Neural cell (in vitro differentiated cells): ENCODE measurements at regions not wholly inside any gene's neighbourhood (a gene's known extent, or its start where the extent isn't known, plus 50 kb on each side); places are given as distances from the start of the nearest gene placed in this dataset.
"Not testable (repeated sequence)": the region's sequence is repeated elsewhere in the genome, so short reads cannot be mapped to it uniquely, and the experiment has no call there.

Experiments used
- H2AFZ ChIP-seq: fragments of 200-600, 300-800 bp; sonication (generic), shearing (Covaris generic); 2 replicates; pipeline ENCODE4 v1.6.0; 2014; ENCODE audit warnings: low read depth, mild to moderate bottlenecking, antibody characterized with exemption, low read length, moderate library complexity
- H3F3A ChIP-seq: fragments of 200-600 bp; shearing (Covaris generic); 2 replicates; pipeline ENCODE4 v1.6.1; 2016; ENCODE audit warnings: mild to moderate bottlenecking, moderate library complexity, mixed read lengths, antibody characterized with exemption, low read length; ENCODE audit not compliant: insufficient read depth, poor library complexity, severe bottlenecking
- H3K27ac ChIP-seq: fragments of 200-600, 300-800 bp; sonication (generic), shearing (Covaris generic); 2 replicates; pipeline ENCODE4 v1.5.1; 2014; ENCODE audit warnings: mild to moderate bottlenecking, low read length, moderate library complexity
- H3K27me3 ChIP-seq: fragments of 300-800, 200-600 bp; sonication (generic), shearing (Covaris generic); 2 replicates; pipeline ENCODE4 v1.6.0; 2014; ENCODE audit warnings: mild to moderate bottlenecking, low read depth, low read length, moderate library complexity; ENCODE audit not compliant: insufficient read depth
- H3K36me3 ChIP-seq: fragments of 300-800, 200-600 bp; sonication (generic), shearing (Covaris generic); 2 replicates; pipeline ENCODE4 v1.5.1; 2014; ENCODE audit warnings: mild to moderate bottlenecking, antibody characterized with exemption, low read length, moderate library complexity; ENCODE audit not compliant: insufficient read depth
- H3K4me2 ChIP-seq: fragments of 300-800, 200-600 bp; sonication (generic), shearing (Covaris generic); 2 replicates; pipeline ENCODE4 v1.6.0; 2014; ENCODE audit warnings: mild to moderate bottlenecking, low read length
- H3K4me3 ChIP-seq: fragments of 300-800, 200-600 bp; sonication (generic), shearing (Covaris generic); 2 replicates; pipeline ENCODE4 v1.5.1; 2014; ENCODE audit warnings: mild to moderate bottlenecking, low read length, moderate library complexity
- H3K79me2 ChIP-seq: fragments of 200-600 bp; shearing (Covaris generic); replicated peaks from 2 replicates; pipeline ENCODE4 v1.6.0; 2014; ENCODE audit warnings: mild to moderate bottlenecking, low read length, moderate library complexity; ENCODE audit not compliant: insufficient read depth
- H3K9ac ChIP-seq: fragments of 300-800, 200-600 bp; sonication (generic), shearing (Covaris generic); 2 replicates; pipeline ENCODE4 v1.6.1; 2016; ENCODE audit warnings: mild to moderate bottlenecking, low read length, mixed read lengths
- H3K9me2 ChIP-seq: fragments of 200-600 bp; shearing (Covaris generic); 2 replicates; pipeline ENCODE4 v1.6.1; 2016; ENCODE audit warnings: mild to moderate bottlenecking, low read length, mixed read lengths; ENCODE audit not compliant: insufficient read depth
- H3K9me3 ChIP-seq: fragments of 200-600, 300-800 bp; sonication (generic), shearing (Covaris generic); 2 replicates; pipeline ENCODE4 v1.6.1; 2016; ENCODE audit warnings: mild to moderate bottlenecking, mixed run types, low read length, moderate library complexity, mixed read lengths
- H4K20me1 ChIP-seq: fragments of 200-600 bp; shearing (Covaris generic); 2 replicates; pipeline ENCODE4 v1.6.1; 2016; ENCODE audit warnings: mild to moderate bottlenecking, mixed run types; ENCODE audit not compliant: insufficient read depth
- EP300 ChIP-seq: fragments of 450-650 bp; conservative IDR thresholded peaks from 2 replicates; pipeline ENCODE4 v1.6.1; 2014; ENCODE audit warnings: antibody characterized with exemption, mild to moderate bottlenecking, moderate library complexity; ENCODE audit not compliant: poor library complexity, severe bottlenecking
- EZH2 ChIP-seq: fragments of 200-600, 300-800 bp; shearing (Covaris generic), sonication (generic); IDR thresholded peaks from 2 replicates; pipeline ENCODE4 v1.6.1; 2014; ENCODE audit warnings: antibody characterized with exemption, low read length, borderline replicate concordance, mild to moderate bottlenecking; ENCODE audit not compliant: insufficient read depth, poor library complexity, severe bottlenecking
- MXI1 ChIP-seq: fragments of 450-650 bp; conservative IDR thresholded peaks from 2 replicates; pipeline ENCODE4 v1.6.1; 2014; ENCODE audit warnings: antibody characterized with exemption, mild to moderate bottlenecking; ENCODE audit not compliant: poor library complexity, severe bottlenecking
- POLR2AphosphoS5 ChIP-seq: IDR thresholded peaks from 2 replicates; pipeline ENCODE4 v1.6.1; 2012
- RAD21 ChIP-seq: fragments of 450-650 bp; conservative IDR thresholded peaks from 2 replicates; pipeline ENCODE4 v1.6.1; 2014; ENCODE audit warnings: antibody characterized with exemption, mild to moderate bottlenecking, moderate library complexity
- REST ChIP-seq: IDR thresholded peaks from 2 replicates; pipeline ENCODE4 v1.6.1; 2012; ENCODE audit warnings: borderline replicate concordance
- SMC3 ChIP-seq: fragments of 450-650 bp; conservative IDR thresholded peaks from 2 replicates; pipeline ENCODE4 v1.6.1; 2014; ENCODE audit warnings: antibody characterized with exemption, mild to moderate bottlenecking, moderate library complexity; ENCODE audit not compliant: poor library complexity
- TAF1 ChIP-seq: IDR thresholded peaks from 2 replicates; pipeline ENCODE4 v1.6.1; 2012; ENCODE audit warnings: low read depth
- TF ChIP-seq, protein P1 (sequence below): fragments of 450-650 bp; IDR thresholded peaks from 2 replicates; pipeline ENCODE4 v1.5.1; 2014; ENCODE audit warnings: antibody characterized with exemption, mild to moderate bottlenecking, moderate library complexity; ENCODE audit not compliant: poor library complexity, severe bottlenecking

GRCh38 chr2:176914371-176914770 lies 298.2 kb upstream of the HNRNPA3 start:
- no peak for TF ChIP-seq REST
- TF ChIP-seq TAF1 = no peak
- TF ChIP-seq RAD21 = no peak
- Histone ChIP-seq H3K27ac (no peak overlapping the region), H3F3A (no peaks in the 10 kb centered on the region), H3K9me3 (no peaks in the 10 kb centered on the region), H2AFZ (no peak overlapping the region), H3K27me3 (no peaks in the 10 kb centered on the region), H3K36me3 (no peaks in the 10 kb centered on the region), H3K4me3 (no peak overlapping the region), H3K9me2 (no peaks in the 10 kb centered on the region), H3K79me2 (no peaks in the 10 kb centered on the region), H3K9ac (no peak overlapping the region), H4K20me1 (no peaks in the 10 kb centered on the region), H3K4me2 (no peak overlapping the region)

DNA sequence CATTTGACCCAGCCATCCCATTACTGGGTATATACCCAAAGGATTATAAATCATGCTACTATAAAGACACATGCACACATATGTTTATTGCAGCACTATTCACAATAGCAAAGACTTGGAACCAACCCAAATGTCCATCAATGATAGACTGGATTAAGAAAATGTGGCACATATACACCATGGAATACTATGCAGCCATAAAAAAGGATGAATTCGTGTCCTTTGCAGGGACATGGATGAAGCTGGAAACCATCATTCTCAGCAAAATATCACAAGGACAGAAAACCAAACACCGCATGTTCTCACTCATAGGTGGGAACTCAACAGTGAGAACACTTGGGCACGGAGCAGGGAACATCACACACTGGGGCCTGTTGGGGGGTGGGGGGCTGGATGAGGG lies 290.0 kb upstream of the HNRNPA3 start:
- not testable (repeated sequence) for H2AFZ ChIP-seq, H3K27me3 ChIP-seq

DNA sequence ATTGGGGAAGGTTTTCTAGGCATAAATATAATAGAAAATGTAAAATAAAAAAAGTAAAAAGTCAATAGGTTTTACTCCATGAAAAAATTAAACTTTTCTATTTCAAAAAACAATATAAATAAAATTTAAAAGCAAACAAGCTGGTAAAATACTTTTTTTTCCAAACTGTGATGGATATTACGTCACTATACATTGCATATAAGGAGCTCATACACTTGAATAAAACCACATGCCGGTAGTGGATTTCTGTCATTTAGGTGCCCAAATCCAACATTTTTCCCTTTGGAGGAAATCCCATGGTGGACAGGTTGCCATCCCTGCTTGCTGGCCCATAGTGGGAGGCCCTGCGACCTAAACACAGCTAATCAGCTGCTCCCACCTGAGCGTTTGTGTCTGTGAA lies 289.4 kb upstream of the HNRNPA3 start:
- Histone ChIP-seq H3K9ac (no peak overlapping the region), H3K36me3 (no peaks in the 10 kb centered on the region), H3K9me3 (no peaks in the 10 kb centered on the region), H3F3A (no peaks in the 10 kb centered on the region), H3K4me2 (no peak overlapping the region), H3K27me3 (no peaks in the 10 kb centered on the region), H3K4me3 (no peak overlapping the region), H3K9me2 (no peaks in the 10 kb centered on the region), H3K27ac (no peak overlapping the region), H3K79me2 (no peaks in the 10 kb centered on the region), H2AFZ (no peak overlapping the region), H4K20me1 (no peaks in the 10 kb centered on the region)
- TF ChIP-seq RAD21 = no peak
- no peak for TF ChIP-seq EP300
- TF ChIP-seq SMC3 = no peak
- TF ChIP-seq, protein P1, sequence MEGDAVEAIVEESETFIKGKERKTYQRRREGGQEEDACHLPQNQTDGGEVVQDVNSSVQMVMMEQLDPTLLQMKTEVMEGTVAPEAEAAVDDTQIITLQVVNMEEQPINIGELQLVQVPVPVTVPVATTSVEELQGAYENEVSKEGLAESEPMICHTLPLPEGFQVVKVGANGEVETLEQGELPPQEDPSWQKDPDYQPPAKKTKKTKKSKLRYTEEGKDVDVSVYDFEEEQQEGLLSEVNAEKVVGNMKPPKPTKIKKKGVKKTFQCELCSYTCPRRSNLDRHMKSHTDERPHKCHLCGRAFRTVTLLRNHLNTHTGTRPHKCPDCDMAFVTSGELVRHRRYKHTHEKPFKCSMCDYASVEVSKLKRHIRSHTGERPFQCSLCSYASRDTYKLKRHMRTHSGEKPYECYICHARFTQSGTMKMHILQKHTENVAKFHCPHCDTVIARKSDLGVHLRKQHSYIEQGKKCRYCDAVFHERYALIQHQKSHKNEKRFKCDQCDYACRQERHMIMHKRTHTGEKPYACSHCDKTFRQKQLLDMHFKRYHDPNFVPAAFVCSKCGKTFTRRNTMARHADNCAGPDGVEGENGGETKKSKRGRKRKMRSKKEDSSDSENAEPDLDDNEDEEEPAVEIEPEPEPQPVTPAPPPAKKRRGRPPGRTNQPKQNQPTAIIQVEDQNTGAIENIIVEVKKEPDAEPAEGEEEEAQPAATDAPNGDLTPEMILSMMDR = no peak
- TF ChIP-seq EZH2 = no peak
- no peak for TF ChIP-seq MXI1
- no peak for TF ChIP-seq REST
- TF ChIP-seq POLR2AphosphoS5 = no peak
- TF ChIP-seq TAF1 = no peak

More for the DNA sequence above, 290.0 kb upstream of the HNRNPA3 start:
- not testable (repeated sequence) for H3K36me3 ChIP-seq, H3K79me2 ChIP-seq, H3K4me3 ChIP-seq, H3F3A ChIP-seq, H3K9me3 ChIP-seq, H4K20me1 ChIP-seq, H3K9ac ChIP-seq, H3K4me2 ChIP-seq, H3K27ac ChIP-seq, H3K9me2 ChIP-seq
